ENCODE measurements at regions not wholly inside any gene's neighbourhood (a gene's known extent, or its start where the extent isn't known, plus 50 kb on each side); places are given as distances from the start of the nearest gene placed in this dataset.
A peak's percentile ranks its signal among the peaks of the same experiment; 100 is the strongest.

- DNase-seq: no peak
Observed at GRCh38 chr9:13896047-13896446, 417.9 kb downstream of the NFIB start.

- no peak for DNase-seq
Observed at GRCh38 chr9:13885258-13885657, 428.7 kb downstream of the NFIB start.

GRCh38 chr9:13879981-13880380 lies 434.0 kb downstream of the NFIB start:
- DNase-seq: no peak

GRCh38 chr9:13879011-13879410 lies 434.9 kb downstream of the NFIB start:
- DNase-seq: no peak

- no peak for DNase-seq
Observed at GRCh38 chr9:13878241-13878711, 435.7 kb downstream of the NFIB start.

- DNase-seq: no peak
Observed at GRCh38 chr9:13876741-13877140, 437.2 kb downstream of the NFIB start.

GRCh38 chr9:13873203-13873602 lies 440.7 kb downstream of the NFIB start:
- DNase-seq: no peak

- no peak for DNase-seq
Observed at GRCh38 chr9:13868336-13868735, 445.6 kb downstream of the NFIB start.

- no peak for DNase-seq
Observed at GRCh38 chr9:13865869-13866268, 448.1 kb downstream of the NFIB start.

- DNase-seq: no peak
Observed at GRCh38 chr9:13863112-13863511, 450.8 kb downstream of the NFIB start.

GRCh38 chr9:13862654-13863053 lies 451.3 kb downstream of the NFIB start:
- DNase-seq: no peak

GRCh38 chr9:13860946-13861640 lies 452.8 kb downstream of the NFIB start:
- no peak for DNase-seq

- no peak for DNase-seq
Observed at GRCh38 chr9:13860019-13860418, 453.9 kb downstream of the NFIB start.

- DNase-seq: no peak
Observed at GRCh38 chr9:13857521-13857920, 456.4 kb downstream of the NFIB start.

- no peak for DNase-seq
Observed at GRCh38 chr9:13847270-13847669, 466.7 kb downstream of the NFIB start.

GRCh38 chr9:13845460-13845859 lies 468.5 kb downstream of the NFIB start:
- no peak for DNase-seq

GRCh38 chr9:13841746-13842462 lies 472.0 kb downstream of the NFIB start:
- no peak for DNase-seq

GRCh38 chr9:13832446-13832845 lies 481.5 kb downstream of the NFIB start:
- DNase-seq: no peak

GRCh38 chr9:13823026-13823425 lies 490.9 kb downstream of the NFIB start:
- no peak for DNase-seq

- DNase-seq: no peak
Observed at GRCh38 chr9:13817754-13818278, 496.1 kb downstream of the NFIB start.

GRCh38 chr9:13816837-13817236 lies 497.1 kb downstream of the NFIB start:
- no peak for DNase-seq

GRCh38 chr9:13814647-13815400 lies 499.1 kb downstream of the NFIB start:
- DNase-seq: no peak

GRCh38 chr9:13811876-13812275 lies 502.1 kb downstream of the NFIB start:
- DNase-seq: no peak

- DNase-seq: peak; percentile 51
Observed at GRCh38 chr9:13810510-13810909, 503.4 kb downstream of the NFIB start.
